ENCODE measurements at regions not wholly inside any gene's neighbourhood (a gene's known extent, or its start where the extent isn't known, plus 50 kb on each side); places are given as distances from the start of the nearest gene placed in this dataset.

DNA sequence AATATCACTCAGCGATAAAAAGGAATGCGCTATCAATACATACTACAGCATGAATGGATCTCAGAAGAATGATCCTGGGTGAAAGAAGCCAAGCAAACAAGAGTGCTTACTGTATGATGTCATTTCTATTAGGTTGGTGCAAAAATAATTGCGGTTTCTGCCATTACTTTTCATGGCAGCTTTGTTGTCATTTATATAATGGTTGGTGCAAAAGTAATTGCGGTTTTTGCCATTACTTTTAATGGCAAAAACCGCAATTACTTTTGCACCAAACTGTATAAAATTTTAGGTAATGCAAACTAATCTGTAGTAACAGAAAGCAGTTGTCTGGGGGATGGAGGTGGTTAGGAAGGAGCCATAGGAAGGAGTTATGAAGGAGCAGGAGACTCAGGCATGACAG, 318.3 kb upstream of the ZMIZ1 start:
- TF ChIP-seq CTCF (IDR thresholded peaks at IDR 0.05) (no peak), POLR2A (IDR thresholded peaks at IDR 0.05) (no peak)
